Stimulated activated CD4-positive, alpha-beta T cell treated with anti-CD3 and anti-CD28 coated beads, Interleukin-2, amount 100 ng/mL, for 48 hours (primary cell): ENCODE measurements at regions not wholly inside any gene's neighbourhood (a gene's known extent, or its start where the extent isn't known, plus 50 kb on each side); places are given as distances from the start of the nearest gene placed in this dataset.
"Not testable (repeated sequence)": the region's sequence is repeated elsewhere in the genome, so short reads cannot be mapped to it uniquely, and the experiment has no call there.

ENCODE experiments used
- DNase-seq, 2 donors: peaks; one replicate each; pipeline ENCODE4 v3.0.0-alpha.2; 2020

DNA sequence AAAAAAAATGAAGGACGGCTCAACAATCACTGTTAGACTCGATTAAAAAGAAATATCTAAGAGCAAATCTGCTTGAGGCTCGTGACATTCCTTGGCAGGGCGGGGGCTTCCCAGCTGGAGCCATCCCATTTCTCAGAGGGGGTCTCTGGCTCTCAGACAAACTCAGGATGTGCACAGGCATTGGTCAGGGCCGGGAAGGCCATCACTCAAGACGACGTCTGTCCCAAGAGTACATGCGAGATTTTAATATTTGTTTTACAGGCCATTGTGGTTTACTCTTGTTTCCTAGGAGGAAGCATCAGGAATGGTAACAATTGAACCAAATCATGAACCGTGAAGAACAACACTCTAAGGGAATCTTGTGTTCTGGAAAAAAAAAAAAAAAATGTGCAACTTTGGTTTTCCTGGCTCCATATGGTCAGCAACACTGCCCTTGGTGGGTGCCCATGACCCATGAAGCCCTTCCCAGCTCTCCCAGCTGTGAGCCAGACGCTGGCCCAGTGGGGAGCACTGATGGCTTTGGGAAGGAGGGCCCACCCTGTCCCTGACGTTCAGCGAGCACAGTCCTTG, 5454.6 kb upstream of the TPTE start:
- not testable (repeated sequence) for DNase-seq

DNA sequence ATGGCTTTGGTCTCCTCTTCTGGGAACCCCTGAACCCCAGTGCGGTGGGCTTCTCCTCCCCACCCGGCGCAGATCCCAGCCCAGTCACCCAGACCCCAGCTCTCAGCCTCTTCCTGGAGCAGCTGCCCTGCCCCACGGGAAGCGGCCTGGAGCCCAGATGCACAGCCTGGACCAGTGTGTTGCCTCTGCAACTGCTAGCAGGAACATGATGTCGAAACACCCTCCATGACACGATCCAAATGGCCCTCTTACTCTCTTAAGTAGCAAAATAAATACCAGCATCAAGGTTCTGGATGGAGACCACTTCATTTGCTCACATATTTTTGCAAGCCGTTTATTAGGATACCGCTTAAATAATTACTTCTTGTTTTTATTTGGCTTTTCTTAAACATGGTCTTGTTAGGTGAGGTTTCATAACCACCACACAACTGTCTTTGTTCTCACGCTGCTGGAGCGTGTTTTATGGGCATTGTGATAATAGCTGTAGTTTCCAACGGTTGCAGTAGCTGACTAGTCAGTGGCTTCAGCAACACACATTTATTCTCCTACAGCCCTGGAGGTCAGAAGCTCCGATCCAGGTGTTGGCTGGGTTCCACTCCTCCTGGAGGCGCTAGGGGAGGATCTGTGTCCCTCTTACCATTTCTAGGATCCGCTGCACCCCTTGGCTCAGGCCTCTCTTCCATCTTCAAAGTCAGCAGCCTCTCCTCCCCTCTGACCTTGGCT, 5453.9 kb upstream of the TPTE start:
- DNase-seq: not testable (repeated sequence)

DNA sequence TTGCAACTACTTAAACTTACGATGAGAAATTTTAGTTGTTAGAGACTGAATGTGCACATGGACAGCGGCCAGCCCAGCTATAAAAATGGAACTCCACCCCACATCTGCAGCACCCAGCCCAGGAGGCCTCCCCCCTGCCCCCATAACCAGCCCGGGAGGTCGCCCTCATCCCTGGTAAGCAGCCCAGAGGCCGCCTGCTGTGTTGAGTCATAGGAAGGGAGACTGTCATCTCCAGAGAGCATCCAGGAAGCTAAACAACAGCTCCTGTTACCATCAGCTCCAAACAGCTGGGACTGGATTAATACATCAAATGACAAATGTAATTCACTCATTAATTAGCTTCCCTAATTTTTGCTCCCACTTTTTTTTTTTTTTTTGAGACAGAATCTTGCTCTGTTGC, 5452.7 kb upstream of the TPTE start:
- not testable (repeated sequence) for DNase-seq

DNA sequence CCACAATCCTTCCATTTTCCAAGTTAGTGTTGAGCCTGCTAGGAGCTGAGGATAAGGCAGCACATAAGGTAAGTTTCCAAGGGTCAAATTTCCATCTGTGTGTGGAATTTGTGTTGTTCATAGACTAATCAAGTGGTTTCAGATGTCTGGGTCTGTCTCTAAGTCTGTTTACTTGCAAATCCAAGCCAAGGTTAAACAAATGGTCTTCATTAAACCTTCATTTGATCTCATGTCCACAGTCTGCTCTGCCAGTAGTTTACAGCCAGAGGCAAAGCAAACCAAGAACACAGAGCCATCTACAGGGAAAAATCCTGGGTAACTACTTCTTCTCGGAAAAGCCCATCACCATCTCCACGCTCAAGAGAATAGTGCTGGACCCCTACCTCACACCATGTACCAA, 5450.2 kb upstream of the TPTE start:
- not testable (repeated sequence) for DNase-seq

DNA sequence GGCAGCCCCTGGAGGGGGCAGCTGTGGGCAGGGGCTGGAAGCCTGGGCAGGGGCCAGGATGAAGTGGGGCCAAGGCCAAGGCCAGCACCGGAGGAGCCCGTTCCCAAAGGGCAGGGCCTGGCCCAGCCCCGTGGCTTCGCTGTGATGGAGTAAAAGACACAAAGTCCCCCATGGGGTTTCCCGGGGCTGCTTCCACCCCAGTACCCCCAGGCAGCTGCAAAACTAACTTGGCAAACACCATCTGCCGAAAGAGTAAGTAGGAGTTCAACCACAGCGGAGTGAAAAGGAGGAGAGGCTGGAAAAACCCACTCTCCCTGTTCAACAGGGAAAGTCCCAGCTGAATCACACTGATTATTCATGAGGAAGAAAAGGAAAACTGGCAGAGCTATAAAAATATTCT, 5444.5 kb upstream of the TPTE start:
- DNase-seq: not testable (repeated sequence)

DNA sequence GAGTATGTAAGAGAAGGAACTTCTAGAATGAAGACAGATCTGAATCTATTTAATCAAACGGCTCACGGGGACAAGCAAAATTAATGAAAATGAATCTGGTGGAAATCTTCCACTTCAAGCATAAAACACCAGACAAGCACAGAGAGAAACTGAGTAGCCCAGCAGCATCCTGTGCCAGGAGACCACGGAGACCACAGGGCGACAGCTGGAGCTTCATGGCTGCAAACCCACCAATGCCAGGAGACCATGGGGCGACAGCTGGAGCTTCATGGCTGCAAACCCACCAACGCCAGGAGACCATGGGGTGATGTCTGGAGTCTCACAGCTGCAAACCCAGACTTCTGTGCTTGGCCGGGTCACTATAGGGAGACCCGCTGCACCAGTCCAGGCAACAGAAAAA, 5442.0 kb upstream of the TPTE start:
- DNase-seq: not testable (repeated sequence)

DNA sequence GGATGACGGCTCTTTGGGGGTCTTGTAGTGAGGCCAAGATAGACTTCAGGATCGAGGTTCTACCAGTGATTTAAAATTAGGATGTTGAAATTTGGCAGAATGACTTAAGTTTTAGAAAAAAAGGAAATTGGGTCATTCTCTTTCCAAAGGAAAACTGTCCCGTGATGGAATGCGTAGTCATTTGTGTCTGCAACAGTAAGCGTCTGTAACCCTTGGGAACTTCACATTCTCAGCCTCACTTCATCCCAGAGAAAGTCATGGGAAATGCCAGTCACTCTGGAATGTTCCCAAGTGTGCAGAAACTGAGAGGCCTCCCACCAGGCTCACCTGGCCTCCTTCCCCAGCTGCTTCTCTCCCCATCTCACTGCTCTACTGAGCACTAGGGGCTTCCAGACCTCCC, 5441.4 kb upstream of the TPTE start:
- not testable (repeated sequence) for DNase-seq

DNA sequence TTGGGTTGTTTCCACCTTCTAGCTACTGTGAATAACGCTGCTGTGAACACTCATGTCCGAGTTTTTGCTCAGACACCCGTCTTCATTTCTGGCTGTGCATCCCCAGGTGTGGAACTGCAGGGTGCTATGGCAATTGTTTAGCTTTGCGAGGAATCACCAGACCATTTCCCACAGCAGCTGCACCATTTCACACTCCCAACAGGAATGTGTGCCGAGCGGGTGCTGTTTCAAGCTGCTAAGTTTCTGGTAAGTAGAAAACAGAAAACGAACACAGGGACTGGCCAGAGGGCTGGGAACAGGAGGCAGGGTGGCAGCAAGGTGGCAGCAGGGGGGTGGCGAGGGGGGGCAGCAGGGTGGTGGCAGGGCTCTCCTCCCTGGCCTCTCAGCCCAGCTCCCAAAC, 5437.1 kb upstream of the TPTE start:
- not testable (repeated sequence) for DNase-seq

DNA sequence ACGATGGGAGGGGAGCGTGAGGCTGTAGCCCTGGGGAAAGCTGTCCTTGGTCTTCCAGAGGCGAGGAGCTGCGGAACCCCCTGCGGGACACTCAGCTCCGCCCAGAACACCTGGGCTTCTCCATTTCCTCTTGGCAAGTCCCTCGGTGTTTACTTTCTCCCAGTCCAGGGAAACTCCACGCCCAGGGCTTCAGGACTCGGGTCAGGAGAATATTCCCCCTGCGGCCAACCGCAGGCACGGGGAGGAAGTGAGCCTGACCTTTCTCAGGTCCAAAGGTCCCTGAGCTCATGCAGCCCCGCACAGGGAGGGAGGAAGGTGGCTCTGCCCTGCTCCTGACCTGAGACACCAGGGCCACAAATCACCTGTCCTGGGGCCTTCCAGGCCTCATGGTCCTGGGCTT, 5435.9 kb upstream of the TPTE start:
- DNase-seq: not testable (repeated sequence)

DNA sequence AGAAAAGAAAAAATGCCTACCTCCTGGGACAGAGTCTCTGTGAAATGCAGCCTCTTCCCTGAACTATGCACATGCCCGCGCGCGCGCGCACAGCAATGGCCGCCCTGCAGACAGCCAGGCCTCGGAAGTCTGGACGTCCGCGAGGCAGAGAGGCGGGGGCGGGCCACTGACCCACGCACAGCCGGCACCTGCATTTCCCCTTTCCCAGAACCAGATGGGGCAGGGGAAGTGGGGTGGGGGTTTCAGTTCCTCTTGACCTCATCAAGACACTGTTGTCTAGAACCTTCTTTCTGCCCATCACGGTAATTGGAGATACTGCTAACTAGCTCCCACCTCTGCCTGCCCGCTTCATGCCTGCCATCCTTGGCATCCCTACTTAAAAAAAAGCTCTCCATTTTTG, 5435.0 kb upstream of the TPTE start:
- DNase-seq: not testable (repeated sequence)

DNA sequence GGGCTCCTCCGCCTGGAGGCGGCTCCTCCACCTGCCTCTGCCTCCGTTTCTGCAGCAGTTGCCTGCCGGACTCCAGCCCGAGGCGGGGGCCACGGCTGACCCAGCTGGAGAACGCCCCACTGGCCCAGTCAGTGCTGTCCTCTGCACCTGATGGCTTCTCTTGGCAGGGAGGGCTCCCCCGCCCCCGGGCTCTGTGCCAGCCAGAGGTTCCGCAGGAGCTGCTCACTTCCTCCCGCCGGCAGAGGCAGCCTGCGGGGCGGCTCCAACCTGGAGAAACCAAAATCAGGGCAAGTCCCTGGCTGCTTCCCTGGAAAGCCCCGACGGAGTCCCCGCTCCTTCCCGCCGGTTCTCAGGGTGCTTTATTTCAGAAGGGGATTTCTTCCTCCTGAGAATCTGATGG, 5432.6 kb upstream of the TPTE start:
- not testable (repeated sequence) for DNase-seq

DNA sequence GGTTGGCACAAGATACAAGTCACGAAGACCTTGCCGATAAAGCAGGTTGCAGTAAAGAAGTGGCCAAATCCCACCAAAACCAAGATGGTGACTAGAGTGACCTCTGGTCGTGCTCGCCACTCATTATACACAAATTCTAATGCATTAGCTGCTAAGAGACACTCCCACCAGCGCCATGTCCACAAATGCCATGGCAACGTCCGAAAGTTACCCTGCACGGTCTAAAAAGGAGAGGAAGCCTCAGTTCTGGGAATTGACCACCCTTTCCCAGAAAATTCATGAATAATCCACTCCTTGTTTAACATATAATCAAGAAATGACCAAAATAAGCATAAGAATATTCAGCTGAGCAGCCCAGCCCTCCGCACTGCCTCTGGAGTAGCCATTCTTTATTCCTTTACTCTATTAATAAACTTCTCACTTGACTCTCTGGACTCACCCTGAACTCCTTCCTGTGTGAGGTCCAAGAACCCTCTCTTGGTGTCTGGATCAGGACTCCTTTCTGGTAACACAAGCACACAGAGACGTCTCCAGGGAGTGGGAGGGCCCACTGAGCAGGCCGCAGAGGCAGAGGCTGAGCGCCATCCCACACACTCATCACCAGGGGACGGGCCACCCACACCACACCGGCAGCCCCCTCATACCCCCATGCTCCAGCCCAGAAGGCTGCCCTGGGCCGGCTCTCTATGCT, 5431.8 kb upstream of the TPTE start:
- DNase-seq: not testable (repeated sequence)

DNA sequence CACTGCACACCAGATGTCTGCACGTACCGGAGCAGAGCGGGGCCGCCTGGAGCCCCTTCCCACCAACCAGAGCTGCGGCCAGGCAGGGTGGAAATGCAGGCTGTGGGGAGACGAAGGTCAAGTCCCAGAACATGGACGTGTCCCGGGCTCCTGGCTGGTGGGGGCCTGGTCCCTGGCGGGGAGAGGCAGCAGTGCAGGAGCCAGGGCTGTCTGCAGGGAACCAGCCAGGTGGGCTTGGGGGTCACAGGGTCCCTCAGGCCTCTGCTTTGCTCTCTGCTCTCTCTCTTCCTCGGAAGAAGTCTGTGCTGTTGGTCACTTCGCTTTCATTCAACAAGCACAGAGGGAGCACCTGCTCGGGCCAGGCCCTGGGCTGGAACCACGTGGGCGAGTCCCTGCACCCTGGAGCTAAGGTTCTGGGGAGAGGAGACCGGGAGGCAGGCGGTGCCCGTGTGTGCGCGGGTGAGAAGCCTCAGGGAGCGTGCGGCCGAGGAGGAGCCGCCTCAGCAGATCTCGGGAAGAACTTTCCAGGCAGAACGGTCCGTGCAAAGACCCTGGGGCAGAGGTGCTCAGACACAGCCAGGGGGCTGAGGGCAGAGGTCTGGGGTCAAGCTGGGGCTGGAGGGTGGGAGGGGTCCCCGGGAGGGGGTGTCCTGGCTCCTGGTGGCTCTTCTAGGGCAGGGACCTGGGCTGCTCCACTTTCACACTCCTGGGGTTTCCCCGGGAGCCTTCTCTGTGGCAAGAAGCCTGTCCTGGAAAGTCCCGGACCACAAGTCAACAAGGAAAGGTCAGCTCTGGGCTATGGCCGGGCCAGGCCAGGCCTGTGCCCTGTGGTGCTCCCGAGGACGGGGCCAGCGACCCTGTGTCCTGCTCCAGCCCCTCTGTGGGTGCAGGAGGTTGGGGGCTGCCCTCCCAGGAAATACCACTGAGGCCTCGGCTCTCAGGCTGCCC, 5431.0 kb upstream of the TPTE start:
- DNase-seq: not testable (repeated sequence)

DNA sequence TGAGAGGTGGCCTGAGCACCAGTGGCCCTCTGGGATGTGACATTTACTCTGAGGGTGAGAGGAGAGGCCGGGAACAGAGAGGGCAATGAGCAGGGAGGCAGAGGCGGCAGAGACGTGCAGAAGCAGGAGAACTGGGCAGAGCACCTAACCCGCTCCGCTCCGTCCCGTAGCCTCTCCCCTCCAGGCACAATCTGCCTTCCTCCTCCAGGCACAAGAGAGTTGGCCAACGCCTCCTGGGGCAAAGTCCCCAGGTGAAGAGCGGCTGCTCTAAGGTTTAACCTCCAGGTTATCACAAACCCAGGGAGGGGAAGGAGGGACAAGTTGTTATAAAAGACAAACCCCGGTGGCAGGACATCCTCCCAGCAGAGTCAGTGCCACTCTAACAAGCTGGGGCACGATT, 5430.1 kb upstream of the TPTE start:
- not testable (repeated sequence) for DNase-seq

DNA sequence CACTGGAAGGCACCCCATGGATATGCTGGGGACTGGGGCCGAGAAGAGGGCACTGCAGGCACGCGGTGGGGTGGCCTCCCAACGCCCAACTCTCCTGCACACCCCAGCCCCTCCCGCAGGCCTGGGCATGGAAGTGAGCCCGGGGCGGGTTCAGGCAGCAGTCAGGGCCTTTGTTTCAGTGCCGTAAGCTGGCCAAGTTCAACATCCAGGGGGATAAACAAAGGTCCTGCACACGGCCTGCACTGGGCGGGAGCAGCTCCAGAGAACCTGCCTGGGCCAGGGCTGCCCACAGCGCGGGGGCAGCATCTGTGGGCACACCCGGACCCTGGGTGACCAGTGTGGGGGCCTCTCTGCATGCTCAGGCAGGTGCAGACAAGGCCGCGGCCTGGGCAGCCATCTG, 5425.8 kb upstream of the TPTE start:
- DNase-seq: not testable (repeated sequence)

DNA sequence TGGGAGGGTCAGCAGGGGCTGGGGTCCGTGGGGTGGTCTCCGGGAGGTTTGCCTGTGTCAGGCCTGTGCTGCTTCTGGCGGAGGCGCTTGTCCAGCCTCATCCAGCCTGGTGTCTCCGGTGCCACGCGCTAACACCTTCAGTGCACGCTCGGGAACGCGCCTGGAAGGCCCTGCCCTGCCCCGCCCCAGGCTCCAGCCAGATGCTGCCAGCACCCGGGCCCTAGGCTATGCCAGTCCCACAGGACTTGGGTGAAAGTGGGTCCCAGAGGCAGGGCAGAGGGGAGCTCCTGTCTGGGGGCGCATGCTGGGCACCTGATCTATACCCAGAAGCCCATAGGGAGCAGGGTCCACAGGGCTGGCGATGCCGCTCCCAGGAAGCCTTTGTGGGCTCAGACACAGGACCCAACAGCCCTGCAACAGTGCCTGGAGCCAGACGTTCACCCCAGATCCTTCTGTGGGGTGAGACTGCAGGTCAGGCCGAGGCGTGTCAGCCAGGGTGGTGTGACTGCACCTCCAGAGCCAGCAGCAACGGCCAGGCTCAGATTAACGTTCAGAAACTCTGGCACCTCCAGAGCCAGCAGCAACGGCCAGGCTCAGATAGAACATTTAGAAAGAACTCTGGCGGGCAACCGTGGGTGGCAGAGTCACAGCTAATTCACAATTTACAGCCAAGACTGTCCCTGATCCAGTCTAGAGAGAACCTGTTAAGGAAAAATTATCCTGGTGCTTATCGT, 5423.2 kb upstream of the TPTE start:
- not testable (repeated sequence) for DNase-seq

DNA sequence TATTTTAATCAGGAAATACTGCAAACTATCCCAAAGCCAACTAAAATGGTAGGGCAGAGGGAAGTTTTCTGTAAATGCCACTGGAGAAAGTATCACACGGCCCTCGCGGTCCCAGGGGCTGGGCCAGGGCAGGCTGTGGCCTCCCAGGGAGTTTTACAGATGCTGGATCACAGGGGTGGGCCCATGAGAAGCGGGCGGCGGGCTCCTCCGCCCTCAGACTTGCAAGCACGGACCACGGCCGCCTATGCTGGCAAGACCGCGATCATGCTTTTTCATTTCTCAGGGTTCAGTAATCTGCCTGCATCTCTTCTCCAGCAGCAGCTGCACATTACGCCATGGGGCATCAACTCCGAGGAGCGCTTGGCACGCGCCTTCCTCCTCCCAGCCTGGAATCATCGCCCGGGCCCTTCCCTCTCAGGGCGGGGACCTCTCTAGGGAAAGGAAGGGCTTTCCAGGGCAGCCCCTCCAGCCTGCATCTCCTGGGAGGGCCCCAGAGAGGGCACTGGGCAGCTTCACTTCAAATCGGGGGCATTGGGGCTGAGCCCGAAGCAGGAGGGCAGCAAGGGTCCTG, 5420.7 kb upstream of the TPTE start:
- DNase-seq: not testable (repeated sequence)

DNA sequence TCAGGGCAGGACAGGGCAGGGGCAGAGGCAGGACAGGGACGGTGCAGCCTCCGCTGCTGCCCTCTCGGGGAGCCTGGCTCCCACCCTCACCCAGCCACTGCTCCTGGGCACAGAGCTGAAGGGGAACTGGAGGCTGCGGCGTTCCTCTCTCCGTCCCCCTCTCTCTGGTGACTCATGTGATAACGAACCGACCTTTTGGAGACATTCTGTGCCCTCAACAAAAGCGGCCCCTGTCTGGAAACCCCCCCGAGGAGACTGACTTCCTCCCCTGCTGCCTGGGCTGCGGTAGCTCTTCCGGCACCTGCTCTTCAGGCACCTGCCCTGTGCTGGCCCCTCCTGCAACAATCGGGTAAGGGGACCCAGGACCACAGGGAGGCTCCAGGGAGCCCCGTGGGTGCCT, 5419.6 kb upstream of the TPTE start:
- peak; percentile 51 to 53 for DNase-seq

DNA sequence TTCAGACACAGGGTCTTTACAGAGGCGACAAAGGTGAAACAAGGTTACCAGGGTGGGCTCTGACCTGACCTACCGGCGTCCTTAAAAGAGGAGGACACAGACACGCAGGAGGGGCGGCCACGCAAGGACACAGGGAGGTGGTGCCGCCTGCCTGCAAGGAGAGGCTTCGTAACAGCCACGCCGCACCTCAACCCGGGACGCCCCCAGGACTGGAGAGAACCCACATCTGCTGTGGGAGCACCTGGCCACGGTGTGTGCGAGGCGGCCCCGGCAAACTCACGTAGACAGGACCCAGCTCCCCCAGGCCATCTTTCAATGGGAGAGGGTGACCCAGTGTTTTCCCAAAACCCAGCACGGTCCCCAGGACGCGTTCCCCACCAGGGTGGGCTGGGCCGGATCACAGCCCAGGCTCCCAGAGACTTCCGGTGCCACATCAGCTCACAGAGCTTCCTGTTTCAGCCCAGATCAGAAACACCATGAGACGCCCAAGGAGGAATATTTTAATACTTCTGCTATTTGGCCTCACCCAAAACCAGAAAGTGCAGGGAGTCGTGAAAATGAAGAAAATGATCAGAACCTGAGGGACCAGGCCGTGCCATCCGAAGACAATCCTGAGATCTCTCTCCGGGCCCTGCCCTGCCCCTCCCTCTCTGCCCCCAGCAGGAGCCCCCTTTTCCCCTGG, 5417.4 kb upstream of the TPTE start:
- not testable (repeated sequence) for DNase-seq

DNA sequence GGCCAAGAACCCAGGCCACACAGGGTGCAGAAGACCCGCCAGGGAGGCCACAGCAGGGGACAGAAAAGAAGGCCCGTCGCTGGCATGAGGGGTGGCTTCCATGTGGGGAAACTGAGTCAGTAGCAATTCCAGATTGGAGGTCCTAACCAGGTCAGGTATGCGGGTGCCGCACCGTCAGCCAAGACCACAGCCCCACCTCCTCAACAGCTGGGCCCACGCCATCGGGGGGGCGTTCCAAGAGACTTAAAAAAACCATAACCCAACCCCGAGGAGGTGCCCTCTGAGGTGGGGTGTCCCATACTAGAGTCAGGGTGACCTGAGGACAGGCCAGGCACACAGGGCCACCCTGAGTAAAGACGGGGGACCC, 5416.8 kb upstream of the TPTE start:
- DNase-seq: not testable (repeated sequence)
